GM12872 (cell line): ENCODE measurements at regions not wholly inside any gene's neighbourhood (a gene's known extent, or its start where the extent isn't known, plus 50 kb on each side); places are given as distances from the start of the nearest gene placed in this dataset.

ENCODE experiments used
- CTCF ChIP-seq: IDR thresholded peaks from 3 replicates; pipeline ENCODE4 v1.5.1; 2011; ENCODE audit warnings: low read depth, mild to moderate bottlenecking, low read length, moderate library complexity; ENCODE audit not compliant: insufficient read depth

- no peak for TF ChIP-seq CTCF
Observed at GRCh38 chr5:89095341-89095740, 212.4 kb upstream of the MEF2C start.

- no peak for TF ChIP-seq CTCF
Observed at GRCh38 chr5:89090037-89090436, 207.1 kb upstream of the MEF2C start.

GRCh38 chr5:89087551-89088318, 204.8 kb upstream of the MEF2C start:
- no peak for TF ChIP-seq CTCF

GRCh38 chr5:89087128-89087527, 204.1 kb upstream of the MEF2C start:
- TF ChIP-seq CTCF: no peak

GRCh38 chr5:89086390-89087086, 203.6 kb upstream of the MEF2C start:
- TF ChIP-seq CTCF: no peak

GRCh38 chr5:89083791-89084190, 200.8 kb upstream of the MEF2C start:
- no peak for TF ChIP-seq CTCF

GRCh38 chr5:89081360-89081759, 198.4 kb upstream of the MEF2C start:
- no peak for TF ChIP-seq CTCF
